CD4-positive, alpha-beta memory T cell (primary cell): ENCODE measurements at regions not wholly inside any gene's neighbourhood (a gene's known extent, or its start where the extent isn't known, plus 50 kb on each side); places are given as distances from the start of the nearest gene placed in this dataset.

Experiments
- CTCF ChIA-PET: fragments of 350-600 bp; sonication (Branson Sonifier 250); formaldehyde crosslinking; loops from one replicate; lab custom pipeline; 2021; ENCODE audit warnings: inconsistent platforms; ENCODE audit not compliant: partially characterized antibody; lab: Charles Lee
- POLR2A ChIA-PET: fragments of 350-600 bp; sonication (Branson Sonifier 250); formaldehyde crosslinking; loops from one replicate; lab custom pipeline; 2021; ENCODE audit not compliant: partially characterized antibody; lab: Charles Lee
- DNase-seq, 5 donors: peaks; one replicate each; pipeline versions ENCODE4 v3.0.0 to v3.0.0-alpha.2; 2020 to 2022; ENCODE audit warnings: mixed read lengths in 1 of 5
- H3K27ac ChIP-seq: one replicate; pipeline ENCODE4 v1.7.0; 2013; ENCODE audit warnings: low read depth, low read length
- H3K27me3 ChIP-seq: 2 replicates; pipeline ENCODE4 v1.7.0; 2013; ENCODE audit warnings: mild to moderate bottlenecking, low read length, moderate library complexity; ENCODE audit not compliant: insufficient read depth
- H3K36me3 ChIP-seq: 2 replicates; pipeline ENCODE4 v1.7.0; 2013; ENCODE audit warnings: mild to moderate bottlenecking, low read length, moderate library complexity; ENCODE audit not compliant: insufficient read depth
- H3K4me1 ChIP-seq: 2 replicates; pipeline ENCODE4 v1.7.0; 2013; ENCODE audit warnings: mild to moderate bottlenecking, low read length, moderate library complexity; ENCODE audit not compliant: insufficient read depth
- H3K4me3 ChIP-seq, 2 donors: one replicate each; pipeline ENCODE4 v1.7.0; 2013; ENCODE audit warnings: low read length in 2 of 2, mild to moderate bottlenecking in 1 of 2
- H3K9me3 ChIP-seq, 2 donors: one replicate each; pipeline ENCODE4 v1.7.0; 2013; ENCODE audit warnings: low read length in 2 of 2, control low read depth in 1 of 2; ENCODE audit not compliant: control insufficient read depth in 1 of 2
- H3K27ac Mint-ChIP-seq, 7 donors: one replicate each; pipeline ENCODE4 v1.8.0; 2020 to 2021; ENCODE audit warnings: mixed read lengths in 7 of 7, mild to moderate bottlenecking in 6 of 7, inconsistent platforms in 3 of 7, moderate library complexity in 3 of 7
- H3K27me3 Mint-ChIP-seq, 2 donors: one replicate each; pipeline ENCODE4 v1.8.0; 2020 to 2021; ENCODE audit warnings: mixed read lengths in 2 of 2
- H3K36me3 Mint-ChIP-seq, 2 donors: one replicate each; pipeline ENCODE4 v1.8.0; 2020 to 2021; ENCODE audit warnings: mixed read lengths in 2 of 2, inconsistent platforms in 1 of 2, mild to moderate bottlenecking in 1 of 2
- H3K4me1 Mint-ChIP-seq, 4 donors: one replicate each; pipeline ENCODE4 v1.8.0; 2020 to 2021; ENCODE audit warnings: mixed read lengths in 4 of 4, mild to moderate bottlenecking in 1 of 4
- H3K4me3 Mint-ChIP-seq, 8 donors: one replicate each; pipeline ENCODE4 v1.8.0; 2020 to 2021; ENCODE audit warnings: mixed read lengths in 8 of 8, mild to moderate bottlenecking in 7 of 8, moderate library complexity in 6 of 8, inconsistent platforms in 3 of 8
- H3K9me3 Mint-ChIP-seq, 8 donors: one replicate each; pipeline ENCODE4 v1.8.0; 2020 to 2021; ENCODE audit warnings: mixed read lengths in 8 of 8, mild to moderate bottlenecking in 5 of 8, inconsistent platforms in 3 of 8, moderate library complexity in 1 of 8
- intact Hi-C: fragments of 100-400 bp; cut with micrococcal nuclease; formaldehyde crosslinking; loops from one replicate; pipeline ENCODE4 v1.15.1; 2023

DNA sequence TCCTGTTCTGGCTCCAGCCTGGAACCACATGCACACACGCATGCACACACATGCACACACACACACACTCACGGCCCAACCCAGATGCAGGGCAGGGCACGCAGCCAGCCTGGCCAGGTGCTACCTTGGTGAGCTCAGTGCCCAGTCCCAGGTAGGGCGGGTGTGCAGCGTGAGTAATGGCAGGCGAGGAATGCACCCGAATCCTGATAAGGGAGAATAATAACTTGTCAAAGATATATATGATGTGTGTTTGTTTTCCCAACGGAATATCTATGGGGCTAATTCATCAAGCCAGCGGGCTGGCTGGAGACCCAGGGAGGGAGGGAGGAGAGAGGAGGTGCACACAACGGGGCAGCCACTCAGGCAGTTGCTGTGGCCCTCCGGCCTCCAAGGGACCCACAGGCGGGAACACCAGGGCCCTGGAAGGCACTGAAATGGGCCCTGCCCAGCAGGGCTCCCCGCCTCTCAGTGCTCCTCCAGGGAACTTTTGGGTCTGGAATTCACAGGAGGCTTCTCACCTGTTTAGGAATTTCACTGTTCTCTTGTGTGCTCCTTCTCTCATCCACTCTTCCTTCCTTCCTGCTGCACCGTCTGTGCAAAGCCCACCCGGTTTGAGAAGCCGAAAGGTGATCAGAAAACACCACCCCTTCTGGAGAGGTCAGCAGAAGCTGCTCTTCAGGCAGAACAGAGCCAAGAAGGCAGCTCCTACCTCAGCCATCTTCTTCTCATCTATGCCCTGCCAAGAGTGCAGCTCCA is 79.0 kb downstream of the BUD13 start:
- Mint-ChIP-seq H3K9me3 (no peaks in the 10 kb centered on the region), H3K36me3 (no peaks in the 10 kb centered on the region), H3K27me3 (peaks cover 2 to 8% of the 10 kb centered on the region in 2 donors), H3K4me3 (no peak overlapping the region), H3K27ac (no peak overlapping the region), H3K4me1 (peaks cover 0 to 1% (median 0%) of the 10 kb centered on the region in 4 donors)
- no peak for DNase-seq
- H3K9me3 ChIP-seq = no peaks in the 10 kb centered on the region
- no peak overlapping the region for H3K27ac ChIP-seq
- H3K4me3 ChIP-seq = no peak overlapping the region
- no peaks in the 10 kb centered on the region for H3K27me3 ChIP-seq
- no peaks in the 10 kb centered on the region for H3K36me3 ChIP-seq
- H3K4me1 ChIP-seq = no peaks in the 10 kb centered on the region
- intact Hi-C loops = no loop called here
- ChIA-PET CTCF (no interaction called here), POLR2A (no interaction called here)

DNA sequence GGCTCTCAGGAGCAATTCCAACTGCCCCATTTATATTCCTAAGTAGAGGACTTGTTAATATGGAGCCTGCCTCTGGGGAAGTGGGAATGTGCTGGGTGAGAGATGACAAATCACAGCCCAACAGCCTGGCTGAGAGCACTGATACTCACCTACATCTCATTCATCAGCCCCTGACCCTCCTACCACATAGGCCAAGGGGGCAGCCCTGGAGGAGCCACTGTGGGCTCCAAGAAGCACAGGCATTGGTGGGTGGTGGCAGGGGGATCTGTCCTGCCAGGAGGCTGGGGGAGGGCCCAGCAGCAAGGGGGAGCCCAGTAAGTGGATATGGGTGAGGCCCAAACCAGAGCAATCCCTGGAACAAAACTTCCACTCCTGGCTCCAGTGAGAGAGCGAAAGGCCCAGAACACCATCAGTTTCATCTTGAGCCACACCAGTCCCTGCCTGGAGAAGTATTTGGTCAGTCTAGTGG is 79.7 kb downstream of the BUD13 start:
- POLR2A ChIA-PET = no interaction called here
- intact Hi-C loops = no loop called here
- Mint-ChIP-seq H3K4me3 (no peak overlapping the region), H3K4me1 (peaks cover 0 to 1% (median 0%) of the 10 kb centered on the region in 4 donors), H3K27ac (no peak overlapping the region), H3K9me3 (no peaks in the 10 kb centered on the region), H3K36me3 (no peaks in the 10 kb centered on the region), H3K27me3 (peaks cover 2 to 6% of the 10 kb centered on the region in 2 donors)
- DNase-seq = no peak
- CTCF ChIA-PET = interaction anchor here (2.1 kb wide), 1 partner anchor 12 kb away, joined by 9 read pairs; no protein-coding TSS in a partner anchor
- H3K9me3 ChIP-seq = no peaks in the 10 kb centered on the region
- no peaks in the 10 kb centered on the region for H3K27me3 ChIP-seq
- H3K4me3 ChIP-seq = no peak overlapping the region
- H3K4me1 ChIP-seq = no peaks in the 10 kb centered on the region
- H3K36me3 ChIP-seq = no peaks in the 10 kb centered on the region
- no peak overlapping the region for H3K27ac ChIP-seq

DNA sequence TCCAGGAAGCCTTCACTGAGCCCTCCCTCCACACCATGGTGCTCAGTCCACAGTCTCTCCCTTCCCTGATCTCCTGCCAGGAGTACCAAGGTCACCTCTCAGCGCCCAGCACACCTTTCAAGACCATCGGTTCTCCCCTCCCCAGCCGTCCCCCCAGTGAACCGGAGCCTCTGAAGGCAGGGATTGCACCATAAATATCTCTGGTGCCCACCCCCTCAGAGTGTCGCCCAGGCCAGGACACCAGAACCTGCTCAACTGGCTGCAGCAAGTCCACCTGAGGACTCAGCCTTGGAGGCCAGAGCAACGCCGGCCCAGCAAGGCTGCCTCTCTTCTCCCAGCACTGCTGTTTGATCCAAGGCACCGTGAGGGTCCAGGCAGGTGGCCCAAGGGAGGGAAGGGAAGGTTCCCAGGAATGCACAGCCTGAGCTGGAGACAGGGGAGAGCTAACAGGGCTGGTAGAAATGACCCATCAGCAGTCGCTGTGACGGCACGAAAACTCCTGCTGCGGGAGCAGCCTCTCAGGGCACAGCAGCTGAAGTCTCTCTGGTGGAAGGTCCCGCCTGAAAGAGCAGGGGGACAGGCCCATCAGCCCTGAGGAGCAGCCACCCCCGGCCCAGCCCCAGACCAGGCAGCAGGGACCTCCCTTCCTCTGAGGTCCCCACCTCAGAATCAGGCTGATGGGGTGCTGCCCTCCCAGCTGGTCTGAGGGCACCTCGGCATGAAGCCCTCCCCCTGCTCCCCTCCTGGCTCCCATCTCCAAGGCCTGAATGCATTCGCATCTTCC is 80.3 kb downstream of the BUD13 start:
- Histone ChIP-seq H3K9me3 (no peaks in the 10 kb centered on the region), H3K4me3 (no peak overlapping the region), H3K36me3 (no peaks in the 10 kb centered on the region), H3K27me3 (no peaks in the 10 kb centered on the region), H3K27ac (no peak overlapping the region), H3K4me1 (no peaks in the 10 kb centered on the region)
- H3K4me1 Mint-ChIP-seq = no peaks in the 10 kb centered on the region
- no peaks in the 10 kb centered on the region for H3K36me3 Mint-ChIP-seq
- no peak overlapping the region for H3K4me3 Mint-ChIP-seq
- CTCF ChIA-PET = interaction anchor here (0.8 to 2.1 kb wide), 8 partner anchors 9 to 1358 kb away, joined by 3 to 12 read pairs (median 6); no protein-coding TSS in a partner anchor
- POLR2A ChIA-PET = no interaction called here
- peaks cover 4 to 7% of the 10 kb centered on the region in 2 donors for H3K27me3 Mint-ChIP-seq
- no peak overlapping the region for H3K27ac Mint-ChIP-seq
- no peaks in the 10 kb centered on the region for H3K9me3 Mint-ChIP-seq
- intact Hi-C loops = no loop called here
- DNase-seq = no peak

DNA sequence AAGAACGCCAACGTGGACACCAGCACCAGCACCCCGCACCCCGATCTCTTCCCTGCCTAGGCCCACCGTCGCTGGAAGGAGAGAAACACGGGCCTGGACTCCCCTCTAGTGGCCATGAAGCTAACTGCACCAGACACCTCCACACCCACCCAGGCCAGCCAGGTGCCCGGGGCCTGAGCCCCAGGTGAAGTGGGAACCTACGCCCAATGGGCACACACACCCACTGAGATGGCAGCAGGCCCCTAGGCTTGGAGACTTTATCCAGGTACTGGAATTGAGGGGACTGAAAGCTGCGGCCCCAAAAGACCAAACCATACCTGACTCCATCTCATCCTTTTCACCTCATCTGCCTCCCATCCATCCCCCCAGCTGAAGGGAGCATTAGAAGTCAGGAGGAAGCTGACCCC is 81.0 kb downstream of the BUD13 start:
- Mint-ChIP-seq H3K4me3 (no peak overlapping the region), H3K4me1 (no peaks in the 10 kb centered on the region), H3K27me3 (peaks cover 4 to 7% of the 10 kb centered on the region in 2 donors), H3K36me3 (no peaks in the 10 kb centered on the region), H3K9me3 (no peaks in the 10 kb centered on the region), H3K27ac (no peak overlapping the region)
- Histone ChIP-seq H3K36me3 (no peaks in the 10 kb centered on the region), H3K27me3 (no peaks in the 10 kb centered on the region), H3K4me3 (no peak overlapping the region), H3K4me1 (no peaks in the 10 kb centered on the region), H3K27ac (no peak overlapping the region), H3K9me3 (no peaks in the 10 kb centered on the region)
- intact Hi-C loops = no loop called here
- ChIA-PET POLR2A (no interaction called here), CTCF (interaction anchor here (0.7 to 2.1 kb wide), 11 partner anchors 9 to 1357 kb away, joined by 3 to 12 read pairs (median 4); no protein-coding TSS in a partner anchor)
- DNase-seq = peak; percentile 27 to 47 (median 33)

DNA sequence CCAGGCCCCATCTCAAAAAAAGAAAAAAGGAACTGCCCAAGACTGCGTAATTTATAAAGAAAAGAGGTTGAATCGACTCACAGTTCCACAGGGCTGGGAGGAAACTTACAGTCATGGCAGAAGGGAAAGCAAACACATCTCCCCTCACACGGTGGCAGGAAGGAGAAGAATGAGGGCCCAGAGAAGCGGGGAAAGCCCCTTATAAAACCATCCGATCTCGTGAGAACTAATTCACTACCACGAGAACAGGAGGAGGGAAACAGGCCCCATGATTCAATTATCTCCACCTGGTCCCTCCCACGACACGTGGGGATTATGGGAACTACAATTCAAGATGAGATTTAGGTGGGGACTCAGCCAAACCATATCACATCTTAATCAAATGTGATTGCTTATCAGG is 82.2 kb downstream of the BUD13 start:
- intact Hi-C loops = no loop called here
- no peak overlapping the region for H3K4me3 ChIP-seq
- H3K27me3 Mint-ChIP-seq = peaks cover 3 to 7% of the 10 kb centered on the region in 2 donors
- no peak for DNase-seq
- H3K27ac Mint-ChIP-seq = peak overlapping the region in 1 of 7 donors; percentile 53
- ChIA-PET CTCF (interaction anchor here (1.3 to 2.1 kb wide), 3 partner anchors 8 to 474 kb away, joined by 3 to 12 read pairs (median 10); no protein-coding TSS in a partner anchor), POLR2A (no interaction called here)
- no peaks in the 10 kb centered on the region for H3K36me3 Mint-ChIP-seq
- no peaks in the 10 kb centered on the region for H3K4me1 ChIP-seq
- no peak overlapping the region for H3K4me3 Mint-ChIP-seq
- no peak overlapping the region for H3K27ac ChIP-seq
- H3K9me3 ChIP-seq = no peaks in the 10 kb centered on the region
- no peaks in the 10 kb centered on the region for H3K27me3 ChIP-seq
- no peaks in the 10 kb centered on the region for H3K9me3 Mint-ChIP-seq
- H3K4me1 Mint-ChIP-seq = no peaks in the 10 kb centered on the region
- H3K36me3 ChIP-seq = no peaks in the 10 kb centered on the region

DNA sequence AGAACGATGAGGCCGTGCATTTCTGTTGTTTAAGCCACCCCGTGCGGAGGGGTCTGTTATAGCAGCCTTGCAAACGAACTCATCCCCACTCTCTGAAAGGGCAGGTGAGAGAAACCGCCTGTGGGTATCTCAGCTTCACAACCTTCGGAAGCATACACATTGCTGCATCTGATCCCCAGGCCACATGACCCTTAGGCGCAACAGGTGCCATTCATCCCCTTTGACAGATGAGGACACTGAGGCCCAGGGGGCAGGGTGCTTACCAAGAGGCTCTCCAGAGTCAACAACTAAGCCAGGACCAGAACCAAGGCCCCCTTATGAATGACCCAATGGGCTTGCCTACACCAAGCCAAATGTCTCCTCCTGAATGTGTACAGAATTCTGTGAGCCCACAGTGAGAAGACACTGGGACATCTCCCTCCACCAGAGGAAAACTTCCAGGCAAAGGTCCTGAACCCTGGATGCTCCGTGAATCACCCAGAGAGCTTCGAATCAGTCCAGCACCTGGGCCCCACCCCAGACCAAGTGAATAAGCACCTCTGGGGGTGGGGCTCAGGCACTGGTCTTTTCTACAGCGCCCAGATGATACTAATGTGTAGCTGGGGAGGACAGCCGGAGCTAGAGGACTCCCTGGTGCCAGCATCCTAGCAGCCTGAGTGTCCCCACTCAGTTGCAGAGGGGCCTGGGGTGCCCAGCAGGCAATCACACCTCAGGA is 83.2 kb downstream of the BUD13 start:
- Mint-ChIP-seq H3K4me1 (no peaks in the 10 kb centered on the region), H3K4me3 (no peak overlapping the region), H3K27me3 (peaks cover 2 to 12% of the 10 kb centered on the region in 2 donors), H3K36me3 (no peaks in the 10 kb centered on the region), H3K9me3 (no peaks in the 10 kb centered on the region), H3K27ac (no peak overlapping the region)
- intact Hi-C loops = no loop called here
- no peak overlapping the region for H3K27ac ChIP-seq
- H3K36me3 ChIP-seq = no peaks in the 10 kb centered on the region
- no peak overlapping the region for H3K4me3 ChIP-seq
- DNase-seq = no peak
- POLR2A ChIA-PET = no interaction called here
- H3K27me3 ChIP-seq = no peaks in the 10 kb centered on the region
- H3K9me3 ChIP-seq = no peaks in the 10 kb centered on the region
- CTCF ChIA-PET = no interaction called here
- H3K4me1 ChIP-seq = no peaks in the 10 kb centered on the region

DNA sequence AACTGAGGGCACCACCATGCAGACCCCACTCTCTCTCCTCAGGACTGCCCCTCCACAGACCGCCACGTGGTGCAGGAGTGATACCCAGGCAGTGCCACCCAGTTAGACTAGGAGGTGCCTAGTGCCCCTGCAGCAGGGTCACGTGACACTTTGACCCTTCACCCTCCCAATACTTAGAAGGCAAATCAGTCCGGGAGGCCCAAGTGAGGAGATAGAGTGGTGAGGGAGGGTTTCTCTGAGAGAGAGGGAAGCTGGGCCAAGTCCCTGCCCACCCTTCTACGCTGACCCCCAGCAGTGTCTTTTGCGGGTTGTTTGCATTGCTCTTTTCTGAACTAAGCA is 84.6 kb downstream of the BUD13 start:
- intact Hi-C loops = no loop called here
- no peaks in the 10 kb centered on the region for H3K4me1 ChIP-seq
- H3K27ac Mint-ChIP-seq = no peak overlapping the region

More for the DNA sequence above, 84.6 kb downstream of the BUD13 start:
- Mint-ChIP-seq H3K27me3 (peaks cover 2 to 14% of the 10 kb centered on the region in 2 donors), H3K4me3 (no peak overlapping the region), H3K4me1 (no peaks in the 10 kb centered on the region), H3K36me3 (no peaks in the 10 kb centered on the region), H3K9me3 (peaks cover 0 to 7% (median 1%) of the 10 kb centered on the region in 8 donors)
- ChIA-PET CTCF (no interaction called here), POLR2A (no interaction called here)
- H3K9me3 ChIP-seq = no peaks in the 10 kb centered on the region
- no peak for DNase-seq
- H3K27ac ChIP-seq = no peak overlapping the region
- no peaks in the 10 kb centered on the region for H3K36me3 ChIP-seq
- no peak overlapping the region for H3K4me3 ChIP-seq
- no peaks in the 10 kb centered on the region for H3K27me3 ChIP-seq
